Memory B cell (primary cell): ENCODE measurements at regions not wholly inside any gene's neighbourhood (a gene's known extent, or its start where the extent isn't known, plus 50 kb on each side); places are given as distances from the start of the nearest gene placed in this dataset.

Source experiments
- ATAC-seq: fragments of 150-1000 bp; cut with Tn5 transposase; 2 replicates; pipeline ENCODE4 v1.10.0; 2021; ENCODE audit warnings: low read depth, mild to moderate bottlenecking, moderate library complexity
- DNase-seq, 2 donors: peaks; one replicate each; pipeline ENCODE4 v3.0.0; 2022; ENCODE audit warnings: low spot score in 2 of 2
- H3K27ac Mint-ChIP-seq: one replicate; pipeline ENCODE4 v1.8.0; 2022; ENCODE audit warnings: mild to moderate bottlenecking, moderate library complexity, mixed read lengths
- H3K27me3 Mint-ChIP-seq: one replicate; pipeline ENCODE4 v1.8.0; 2022; ENCODE audit warnings: mixed read lengths
- H3K36me3 Mint-ChIP-seq: one replicate; pipeline ENCODE4 v1.8.0; 2022; ENCODE audit warnings: mild to moderate bottlenecking, mixed read lengths
- H3K4me1 Mint-ChIP-seq: one replicate; pipeline ENCODE4 v1.8.0; 2022; ENCODE audit warnings: mixed read lengths
- H3K4me3 Mint-ChIP-seq: one replicate; pipeline ENCODE4 v1.8.0; 2022; ENCODE audit warnings: mild to moderate bottlenecking, moderate library complexity, mixed read lengths
- H3K9me3 Mint-ChIP-seq: one replicate; pipeline ENCODE4 v1.8.0; 2022; ENCODE audit warnings: mixed read lengths

GRCh38 chr15:69845159-69845558 lies 252.6 kb downstream of the TLE3 start:
- no peaks in the 10 kb centered on the region for H3K9me3 Mint-ChIP-seq
- ATAC-seq (no peak), DNase-seq (no peak)
- H3K4me1 Mint-ChIP-seq, result peaks cover 2% of the 10 kb centered on the region
- no peaks in the 10 kb centered on the region for H3K36me3 Mint-ChIP-seq
- H3K27ac Mint-ChIP-seq, result no peak overlapping the region
- H3K4me3 Mint-ChIP-seq, result no peak overlapping the region
- peaks cover 12% of the 10 kb centered on the region for H3K27me3 Mint-ChIP-seq

GRCh38 chr15:69847625-69848024 lies 250.1 kb downstream of the TLE3 start:
- Mint-ChIP-seq H3K4me3 (no peak overlapping the region), H3K27ac (no peak overlapping the region), H3K27me3 (peaks cover 14% of the 10 kb centered on the region), H3K4me1 (peaks cover 2% of the 10 kb centered on the region), H3K9me3 (peaks cover 4% of the 10 kb centered on the region), H3K36me3 (no peaks in the 10 kb centered on the region)
- DNase-seq (no peak), ATAC-seq (no peak)

- Mint-ChIP-seq H3K27ac (no peak overlapping the region), H3K4me3 (no peak overlapping the region), H3K4me1 (peaks cover 2% of the 10 kb centered on the region), H3K27me3 (peaks cover 15% of the 10 kb centered on the region), H3K9me3 (peaks cover 7% of the 10 kb centered on the region), H3K36me3 (no peaks in the 10 kb centered on the region)
- ATAC-seq (no peak), DNase-seq (no peak)
These were observed 249.6 kb downstream of the TLE3 start for GRCh38 chr15:69848096-69848495.

- Mint-ChIP-seq H3K27ac (no peak overlapping the region), H3K36me3 (no peaks in the 10 kb centered on the region), H3K27me3 (peaks cover 15% of the 10 kb centered on the region), H3K4me1 (peaks cover 2% of the 10 kb centered on the region), H3K4me3 (no peak overlapping the region), H3K9me3 (peaks cover 7% of the 10 kb centered on the region)
- ATAC-seq, result no peak
- no peak for DNase-seq
These were observed 249.0 kb downstream of the TLE3 start for GRCh38 chr15:69848551-69849231.

- Mint-ChIP-seq H3K4me1 (peaks cover 2% of the 10 kb centered on the region), H3K4me3 (no peak overlapping the region), H3K27me3 (peaks cover 13% of the 10 kb centered on the region), H3K36me3 (no peaks in the 10 kb centered on the region), H3K9me3 (peaks cover 7% of the 10 kb centered on the region), H3K27ac (no peak overlapping the region)
- ATAC-seq (no peak), DNase-seq (no peak)
These were observed 248.5 kb downstream of the TLE3 start for GRCh38 chr15:69849232-69849610.

GRCh38 chr15:69852482-69852881 lies 245.2 kb downstream of the TLE3 start:
- Mint-ChIP-seq H3K27ac (no peak overlapping the region), H3K36me3 (no peaks in the 10 kb centered on the region), H3K9me3 (peaks cover 7% of the 10 kb centered on the region), H3K4me3 (no peak overlapping the region), H3K27me3 (peaks cover 7% of the 10 kb centered on the region), H3K4me1 (peaks cover 8% of the 10 kb centered on the region)
- DNase-seq (no peak), ATAC-seq (no peak)

GRCh38 chr15:69852916-69853315 lies 244.8 kb downstream of the TLE3 start:
- H3K27ac Mint-ChIP-seq, result no peak overlapping the region
- peaks cover 7% of the 10 kb centered on the region for H3K9me3 Mint-ChIP-seq
- no peaks in the 10 kb centered on the region for H3K36me3 Mint-ChIP-seq
- peaks cover 13% of the 10 kb centered on the region for H3K4me1 Mint-ChIP-seq
- ATAC-seq, result no peak
- peaks cover 3% of the 10 kb centered on the region for H3K27me3 Mint-ChIP-seq
- H3K4me3 Mint-ChIP-seq, result no peak overlapping the region
- DNase-seq, result no peak

- no peak for ATAC-seq
- H3K27ac Mint-ChIP-seq, result no peak overlapping the region
- peaks cover 7% of the 10 kb centered on the region for H3K9me3 Mint-ChIP-seq
- no peak for DNase-seq
- peaks cover 3% of the 10 kb centered on the region for H3K27me3 Mint-ChIP-seq
- no peak overlapping the region for H3K4me3 Mint-ChIP-seq
- H3K36me3 Mint-ChIP-seq, result no peaks in the 10 kb centered on the region
- H3K4me1 Mint-ChIP-seq, result peaks cover 14% of the 10 kb centered on the region
These were observed 244.2 kb downstream of the TLE3 start for GRCh38 chr15:69853544-69853951.

- ATAC-seq (no peak), DNase-seq (no peak)
- Mint-ChIP-seq H3K27ac (no peak overlapping the region), H3K36me3 (no peaks in the 10 kb centered on the region), H3K4me3 (no peak overlapping the region), H3K27me3 (peaks cover 3% of the 10 kb centered on the region), H3K9me3 (peaks cover 7% of the 10 kb centered on the region), H3K4me1 (peaks cover 14% of the 10 kb centered on the region)
These were observed 243.7 kb downstream of the TLE3 start for GRCh38 chr15:69854001-69854400.

GRCh38 chr15:69854521-69855181 lies 243.1 kb downstream of the TLE3 start:
- Mint-ChIP-seq H3K4me3 (no peak overlapping the region), H3K27ac (no peak overlapping the region)
- DNase-seq, result no peak

GRCh38 chr15:69855258-69856000 lies 242.3 kb downstream of the TLE3 start:
- Mint-ChIP-seq H3K27me3 (peaks cover 5% of the 10 kb centered on the region), H3K27ac (no peak overlapping the region), H3K4me1 (peaks cover 17% of the 10 kb centered on the region), H3K9me3 (peaks cover 7% of the 10 kb centered on the region), H3K4me3 (no peak overlapping the region), H3K36me3 (no peaks in the 10 kb centered on the region)
- DNase-seq (no peak), ATAC-seq (no peak)

More at GRCh38 chr15:69854521-69855181, 243.1 kb downstream of the TLE3 start:
- peaks cover 7% of the 10 kb centered on the region for H3K9me3 Mint-ChIP-seq
- peaks cover 14% of the 10 kb centered on the region for H3K4me1 Mint-ChIP-seq
- ATAC-seq, result no peak
- H3K36me3 Mint-ChIP-seq, result no peaks in the 10 kb centered on the region
- peaks cover 3% of the 10 kb centered on the region for H3K27me3 Mint-ChIP-seq

- Mint-ChIP-seq H3K4me3 (no peak overlapping the region), H3K27ac (no peak overlapping the region), H3K27me3 (peaks cover 5% of the 10 kb centered on the region), H3K36me3 (no peaks in the 10 kb centered on the region), H3K4me1 (peaks cover 17% of the 10 kb centered on the region), H3K9me3 (peaks cover 7% of the 10 kb centered on the region)
- ATAC-seq (no peak), DNase-seq (no peak)
These were observed 240.5 kb downstream of the TLE3 start for GRCh38 chr15:69857250-69857649.

- Mint-ChIP-seq H3K27ac (no peak overlapping the region), H3K9me3 (peaks cover 2% of the 10 kb centered on the region), H3K4me3 (no peak overlapping the region), H3K36me3 (no peaks in the 10 kb centered on the region), H3K27me3 (peaks cover 2% of the 10 kb centered on the region), H3K4me1 (peaks cover 17% of the 10 kb centered on the region)
- ATAC-seq, result no peak
- DNase-seq, result no peak
These were observed 239.9 kb downstream of the TLE3 start for GRCh38 chr15:69857686-69858391.

- Mint-ChIP-seq H3K27ac (no peak overlapping the region), H3K9me3 (no peaks in the 10 kb centered on the region), H3K27me3 (peaks cover 2% of the 10 kb centered on the region), H3K4me1 (peaks cover 17% of the 10 kb centered on the region), H3K4me3 (no peak overlapping the region), H3K36me3 (no peaks in the 10 kb centered on the region)
- DNase-seq, result no peak
- ATAC-seq, result no peak
These were observed 239.3 kb downstream of the TLE3 start for GRCh38 chr15:69858456-69858855.
